H9 (cell line): ENCODE measurements at regions not wholly inside any gene's neighbourhood (a gene's known extent, or its start where the extent isn't known, plus 50 kb on each side); places are given as distances from the start of the nearest gene placed in this dataset.

ENCODE experiments used
- DNase-seq: peaks from one replicate; pipeline ENCODE4 v3.0.0-alpha.2; 2017
- H2AFZ ChIP-seq: one replicate; pipeline ENCODE4 v1.6.1; 2013; ENCODE audit warnings: mild to moderate bottlenecking, low read length, control low read depth, moderate library complexity
- H2AK5ac ChIP-seq: 2 replicates; pipeline ENCODE4 v1.6.1; 2013; ENCODE audit warnings: low read length, control low read depth, mixed read lengths; ENCODE audit not compliant: insufficient read length
- H2BK120ac ChIP-seq: one replicate; pipeline ENCODE4 v1.6.1; 2013; ENCODE audit warnings: low read depth, mild to moderate bottlenecking, low read length, control low read depth, inconsistent platforms; ENCODE audit not compliant: poor library complexity, severe bottlenecking
- H2BK12ac ChIP-seq: 2 replicates; pipeline ENCODE4 v1.6.1; 2013; ENCODE audit warnings: low read length, control low read depth, mixed read lengths, low read depth; ENCODE audit not compliant: insufficient read length
- H2BK15ac ChIP-seq: 2 replicates; pipeline ENCODE4 v1.6.1; 2013; ENCODE audit warnings: low read depth, low read length, control low read depth
- H2BK20ac ChIP-seq: one replicate; pipeline ENCODE4 v1.6.1; 2013; ENCODE audit warnings: low read depth, mild to moderate bottlenecking, low read length, control low read depth, inconsistent platforms; ENCODE audit not compliant: poor library complexity, severe bottlenecking
- H2BK5ac ChIP-seq: 2 replicates; pipeline ENCODE4 v1.6.1; 2013; ENCODE audit warnings: low read length, control low read depth, mixed read lengths; ENCODE audit not compliant: insufficient read length
- H3K14ac ChIP-seq: 2 replicates; pipeline ENCODE4 v1.6.1; 2013; ENCODE audit warnings: low read length, control low read depth; ENCODE audit not compliant: insufficient read depth
- H3K18ac ChIP-seq: 2 replicates; pipeline ENCODE4 v1.6.1; 2013; ENCODE audit warnings: low read depth, mild to moderate bottlenecking, mixed read lengths, low read length, control low read depth; ENCODE audit not compliant: insufficient read length
- H3K23ac ChIP-seq: 2 replicates; pipeline ENCODE4 v1.6.1; 2013; ENCODE audit warnings: low read length, control low read depth, mixed read lengths, low read depth; ENCODE audit not compliant: insufficient read length
- H3K23me2 ChIP-seq: 2 replicates; pipeline ENCODE4 v1.6.1; 2013; ENCODE audit warnings: low read depth, mild to moderate bottlenecking, mixed read lengths, low read length, control low read depth; ENCODE audit not compliant: insufficient read length, poor library complexity, severe bottlenecking
- H3K27ac ChIP-seq: 2 replicates; pipeline ENCODE4 v1.5.1; 2013; ENCODE audit warnings: low read length, control low read depth, mixed read lengths, low read depth; ENCODE audit not compliant: insufficient read length
- H3K27me3 ChIP-seq: 2 replicates; pipeline ENCODE4 v1.6.1; 2013; ENCODE audit warnings: low read length, control low read depth, inconsistent platforms; ENCODE audit not compliant: insufficient read depth
- H3K4ac ChIP-seq: 2 replicates; pipeline ENCODE4 v1.6.1; 2013; ENCODE audit warnings: low read depth, mild to moderate bottlenecking, control low read depth, inconsistent platforms, low read length, moderate library complexity
- H3K4me1 ChIP-seq: 2 replicates; pipeline ENCODE4 v1.6.1; 2013; ENCODE audit warnings: low read length, control low read depth, inconsistent platforms; ENCODE audit not compliant: insufficient read depth
- H3K4me2 ChIP-seq: 2 replicates; pipeline ENCODE4 v1.6.1; 2013; ENCODE audit warnings: low read length, control low read depth, mixed read lengths; ENCODE audit not compliant: insufficient read length, insufficient read depth
- H3K56ac ChIP-seq: 2 replicates; pipeline ENCODE4 v1.6.1; 2013; ENCODE audit warnings: low read depth, mild to moderate bottlenecking, mixed read lengths, low read length, control low read depth; ENCODE audit not compliant: insufficient read length
- H3K79me1 ChIP-seq: 2 replicates; pipeline ENCODE4 v1.6.1; 2013; ENCODE audit warnings: low read depth, mild to moderate bottlenecking, moderate library complexity, low read length, control low read depth, inconsistent platforms; ENCODE audit not compliant: insufficient read depth, poor library complexity, severe bottlenecking
- H3K79me2 ChIP-seq: 2 replicates; pipeline ENCODE4 v1.6.1; 2013; ENCODE audit warnings: low read length, control low read depth, inconsistent platforms; ENCODE audit not compliant: insufficient read depth
- H3K9ac ChIP-seq: 2 replicates; pipeline ENCODE4 v1.6.1; 2013; ENCODE audit warnings: low read length, control low read depth, mixed read lengths; ENCODE audit not compliant: insufficient read length; ENCODE audit errors: extremely low read depth
- H3K9me3 ChIP-seq: one replicate; pipeline ENCODE4 v1.6.1; 2013; ENCODE audit warnings: low read depth, low read length, inconsistent platforms; ENCODE audit not compliant: control insufficient read depth
- H3T11ph ChIP-seq: one replicate; pipeline ENCODE4 v1.6.1; 2013; ENCODE audit warnings: mild to moderate bottlenecking, low read length, control low read depth, inconsistent platforms
- H4K20me1 ChIP-seq: one replicate; pipeline ENCODE4 v1.6.1; 2013; ENCODE audit not compliant: control insufficient read depth, insufficient read length, insufficient read depth
- H4K5ac ChIP-seq: 2 replicates; pipeline ENCODE4 v1.6.1; 2013; ENCODE audit warnings: low read depth, mild to moderate bottlenecking, mixed read lengths, low read length, control low read depth; ENCODE audit not compliant: insufficient read length
- H4K8ac ChIP-seq: replicated peaks from 2 replicates; pipeline ENCODE4 v1.6.1; 2013; ENCODE audit warnings: low read length, control low read depth, mixed read lengths, low read depth; ENCODE audit not compliant: insufficient read length
- H4K91ac ChIP-seq: 2 replicates; pipeline ENCODE4 v1.6.1; 2013; ENCODE audit warnings: low read depth, mild to moderate bottlenecking, moderate library complexity, mixed read lengths, low read length, control low read depth; ENCODE audit not compliant: insufficient read length
- H3K27ac Mint-ChIP-seq, 3 experiments: 2 replicates in 2 of 3; 3 replicates in 1 of 3; pipeline ENCODE4 v1.8.0; 2020 to 2021; ENCODE audit warnings: mixed read lengths in 3 of 3, mild to moderate bottlenecking in 1 of 3, moderate library complexity in 1 of 3
- H3K27me3 Mint-ChIP-seq: 2 replicates; pipeline ENCODE4 v1.8.0; 2021; ENCODE audit warnings: low read depth, mild to moderate bottlenecking, moderate library complexity, mixed read lengths
- H3K36me3 Mint-ChIP-seq, 3 experiments: 2 replicates in 2 of 3; 3 replicates in 1 of 3; pipeline ENCODE4 v1.8.0; 2020 to 2021; ENCODE audit warnings: low read depth in 3 of 3, mixed read lengths in 3 of 3; ENCODE audit not compliant: insufficient read depth in 1 of 3
- H3K4me1 Mint-ChIP-seq, 2 experiments: 2 replicates each; pipeline ENCODE4 v1.8.0; 2020; ENCODE audit warnings: mixed read lengths in 2 of 2
- H3K4me3 Mint-ChIP-seq, 2 experiments: 2 replicates in 1 of 2; 3 replicates in 1 of 2; pipeline ENCODE4 v1.8.0; 2020 to 2021; ENCODE audit warnings: mild to moderate bottlenecking in 2 of 2, mixed read lengths in 2 of 2, moderate library complexity in 1 of 2
- H3K9me3 Mint-ChIP-seq, 2 experiments: 2 replicates in 1 of 2; 3 replicates in 1 of 2; pipeline ENCODE4 v1.8.0; 2020; ENCODE audit warnings: mild to moderate bottlenecking in 2 of 2, mixed read lengths in 2 of 2, moderate library complexity in 1 of 2
- CTCF ChIP-seq: fragments of 200-600 bp; sonication (generic); conservative IDR thresholded peaks from 3 replicates; pipeline ENCODE4 v1.8.0; 2021; ENCODE audit warnings: antibody characterized with exemption, mild to moderate bottlenecking
- WGBS: extraction: QIAGEN DNeasy Blood & Tissue Kit; methylation state at CpG from one replicate; pipeline ENCODE4 v1.1.7; 2013; ENCODE audit warnings: missing lambda C conversion rate, low lambda C conversion rate, mixed read lengths; ENCODE audit not compliant: insufficient read length; ENCODE audit errors: extremely low coverage; 5-methylcytosine and 5-hydroxymethylcytosine counted together

- Histone ChIP-seq H2BK12ac (no peak overlapping the region), H3K23me2 (no peaks in the 10 kb centered on the region), H2AFZ (no peak overlapping the region), H2BK5ac (no peak overlapping the region), H3K4me1 (no peaks in the 10 kb centered on the region), H2BK20ac (no peak overlapping the region), H3K27me3 (no peaks in the 10 kb centered on the region), H3K14ac (no peak overlapping the region), H3K4me2 (no peak overlapping the region), H3K79me2 (no peaks in the 10 kb centered on the region), H4K8ac (no peak overlapping the region), H2BK15ac (no peak overlapping the region), H3K4ac (no peak overlapping the region), H2AK5ac (no peak overlapping the region), H3K9ac (no peak overlapping the region), H2BK120ac (no peak overlapping the region), H3K23ac (no peak overlapping the region), H3K79me1 (no peaks in the 10 kb centered on the region), H3K9me3 (no peaks in the 10 kb centered on the region), H3K18ac (no peak overlapping the region), H3K27ac (no peak overlapping the region), H4K20me1 (no peaks in the 10 kb centered on the region), H4K91ac (no peak overlapping the region), H3K56ac (no peak overlapping the region), H3T11ph (no peak overlapping the region), H4K5ac (no peak overlapping the region)
- H3K27ac Mint-ChIP-seq: no peak overlapping the region
- H3K4me1 Mint-ChIP-seq: peaks cover 0 to 3% of the 10 kb centered on the region in 2 experiments; a peak in 1 of 4 replicates
- H3K36me3 Mint-ChIP-seq: no peaks in the 10 kb centered on the region
- DNase-seq: no peak
- no peak for TF ChIP-seq CTCF
- 100% methylated on average over 4 of the region's 6 CpGs for WGBS
- H3K27me3 Mint-ChIP-seq: no peaks in the 10 kb centered on the region
- H3K9me3 Mint-ChIP-seq: no peaks in the 10 kb centered on the region; a peak in 1 of 5 replicates
- H3K4me3 Mint-ChIP-seq: no peak overlapping the region
These were observed 1210.8 kb downstream of the GALC start for GRCh38 chr14:86782092-86782580.
